ENCODE measurements at regions not wholly inside any gene's neighbourhood (a gene's known extent, or its start where the extent isn't known, plus 50 kb on each side); places are given as distances from the start of the nearest gene placed in this dataset.

- TF ChIP-seq CTCF (IDR thresholded peaks at IDR 0.05; ENCODE audit: insufficient read depth, low read depth, low read length) (no peak), EZH2 (IDR thresholded peaks at IDR 0.05; ENCODE audit: insufficient read depth, low read length) (no peak)
Measured at GRCh38 chr18:45556222-45556621, 59.1 kb upstream of the SLC14A2 start.

All from astrocyte (in vitro differentiated cells and primary cell).